HTR-8/SVneo (cell line): ENCODE measurements at regions not wholly inside any gene's neighbourhood (a gene's known extent, or its start where the extent isn't known, plus 50 kb on each side); places are given as distances from the start of the nearest gene placed in this dataset.
"Not testable (repeated sequence)": the region's sequence is repeated elsewhere in the genome, so short reads cannot be mapped to it uniquely, and the experiment has no call there.

Source experiments
- DNase-seq: peaks from one replicate; pipeline ENCODE4 v3.0.0; 2011; ENCODE audit warnings: low spot score, mixed read lengths; ENCODE audit not compliant: insufficient read length
- FAIRE-seq: peaks from 2 replicates; lab custom pipeline; 2011; peaks lifted over from hg19 to GRCh38; lab: Jason Lieb, UNC

DNA sequence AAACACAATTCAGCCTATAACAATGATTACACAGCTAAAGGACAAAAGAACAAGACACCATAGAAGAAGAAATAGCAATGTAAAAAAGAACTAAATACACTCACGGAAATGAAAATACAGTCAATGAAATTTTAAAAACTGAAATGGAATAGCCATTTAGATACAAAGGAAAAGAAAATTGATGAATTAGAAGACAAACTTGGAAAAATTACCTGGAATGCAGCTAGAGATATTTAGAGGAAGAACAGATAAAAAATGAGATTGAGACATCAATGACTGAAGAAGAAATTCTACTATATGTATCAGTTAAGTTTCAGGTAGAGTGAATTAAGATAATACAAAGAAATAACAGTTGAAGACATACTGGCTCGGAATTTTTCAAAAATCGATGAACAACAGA is 430.4 kb upstream of the NR5A2 start:
- no peak for FAIRE-seq

DNA sequence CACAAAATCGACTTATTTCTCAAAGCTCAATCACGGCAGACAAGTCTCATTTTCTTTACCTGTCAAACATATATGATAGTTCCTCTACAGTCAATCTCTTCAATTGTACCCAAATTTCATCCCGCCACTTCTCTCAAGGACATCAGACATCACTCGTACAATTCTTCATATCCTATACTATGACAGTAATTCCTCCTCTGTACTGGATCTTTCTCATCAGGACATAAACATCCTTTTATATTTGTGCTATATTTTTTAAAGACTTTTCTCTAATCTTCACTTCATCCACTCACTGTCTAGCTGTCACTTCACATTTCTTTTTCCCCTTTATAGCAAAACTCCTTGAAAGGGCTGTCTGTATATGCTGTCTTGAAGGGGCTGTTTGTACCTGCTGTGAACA is 419.1 kb upstream of the NR5A2 start:
- DNase-seq = no peak
- no peak for FAIRE-seq

More for the DNA sequence above, 430.4 kb upstream of the NR5A2 start:
- DNase-seq = no peak

DNA sequence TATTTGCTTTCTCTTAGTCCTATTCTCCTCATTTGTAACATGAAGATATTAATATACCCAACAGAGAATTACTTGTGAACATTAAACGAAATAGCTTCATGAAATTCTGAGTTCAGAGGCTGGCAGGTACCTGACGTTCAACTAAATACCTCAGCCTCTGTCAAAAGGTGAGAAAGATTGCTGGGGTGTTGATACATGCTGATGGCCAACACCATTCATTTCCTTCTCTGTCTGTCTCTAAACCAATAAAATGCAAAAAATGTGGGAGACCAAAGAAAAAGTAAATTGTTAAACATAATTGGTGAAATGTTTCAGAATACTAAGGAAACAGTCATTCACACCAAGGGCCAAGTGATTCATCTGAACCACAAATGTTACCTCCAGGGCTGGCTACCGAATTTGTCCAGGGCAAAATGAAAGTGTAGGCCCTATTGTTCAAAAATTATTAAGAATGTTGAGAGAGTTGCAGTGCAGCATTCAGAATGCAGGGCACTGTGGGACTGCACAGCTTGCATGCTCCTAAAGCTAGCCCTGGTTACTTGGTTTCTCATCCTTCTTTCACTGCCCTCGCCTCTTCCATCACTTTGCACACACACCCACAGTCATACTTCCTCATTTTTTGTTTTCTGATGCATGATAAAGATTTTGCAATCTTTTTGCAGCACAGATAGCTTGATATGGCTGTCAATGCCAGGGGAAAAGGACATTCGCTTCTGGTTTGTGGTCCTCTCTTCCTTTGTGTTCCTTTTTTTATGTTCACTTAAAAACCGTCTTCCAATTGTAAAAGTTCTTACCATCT is 414.3 kb upstream of the NR5A2 start:
- FAIRE-seq = no peak
- peak; percentile 1 for DNase-seq

DNA sequence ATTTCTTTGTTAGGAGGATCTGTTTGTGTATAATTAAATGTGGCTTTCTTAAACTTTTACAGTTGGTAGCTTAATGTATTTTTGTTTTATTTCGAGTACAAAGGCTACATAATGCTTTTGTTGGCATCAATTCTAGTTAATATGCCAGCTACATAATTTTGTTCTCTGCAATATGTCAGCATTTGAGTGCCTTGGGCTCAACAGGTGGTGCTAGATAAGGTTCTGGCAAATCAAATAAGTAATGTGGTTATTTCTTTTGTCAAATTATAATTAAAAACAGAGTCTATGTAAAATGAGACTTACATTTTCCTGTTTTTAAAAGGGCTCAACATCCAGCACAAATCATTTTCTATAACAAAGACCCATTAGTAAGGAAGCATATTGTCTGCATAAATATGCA is 410.6 kb upstream of the NR5A2 start:
- FAIRE-seq = no peak
- no peak for DNase-seq

DNA sequence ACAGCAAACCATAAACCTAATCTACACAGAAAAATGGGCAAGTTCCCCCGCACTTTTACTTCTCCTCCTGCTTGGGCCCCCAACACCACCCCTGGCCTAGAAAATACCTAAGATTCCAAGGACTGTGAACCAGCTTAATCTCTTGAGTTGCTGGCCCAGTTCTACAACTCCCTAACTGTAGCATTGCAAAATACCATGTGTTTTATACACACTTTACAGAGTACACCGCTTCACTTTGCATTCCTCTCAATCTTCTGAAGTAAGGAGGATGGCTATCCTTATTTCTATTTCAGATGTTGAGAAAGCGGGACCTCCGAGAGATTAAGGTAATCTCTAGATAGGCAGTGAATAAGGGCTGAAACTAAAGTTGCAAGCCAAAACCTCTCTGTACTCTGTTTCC is 408.3 kb upstream of the NR5A2 start:
- FAIRE-seq = no peak
- no peak for DNase-seq

DNA sequence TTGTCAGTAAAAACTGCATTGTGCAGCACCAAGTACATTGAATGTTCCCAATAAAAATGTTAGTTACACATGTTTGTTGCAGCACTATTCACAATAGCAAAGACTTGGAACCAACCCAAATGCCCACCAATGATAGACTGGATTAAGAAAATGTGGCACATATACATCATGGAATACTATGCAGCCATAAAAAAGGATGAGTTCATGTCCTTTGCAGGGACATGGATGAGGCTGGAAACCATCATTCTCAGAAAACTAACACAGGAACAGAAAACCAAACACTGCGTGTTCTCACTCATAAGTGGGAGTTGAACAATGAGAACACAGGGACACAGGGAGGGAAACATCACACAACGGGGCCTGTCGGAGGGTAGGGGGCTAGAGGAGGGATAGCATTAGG is 401.3 kb upstream of the NR5A2 start:
- FAIRE-seq = not testable (repeated sequence)

DNA sequence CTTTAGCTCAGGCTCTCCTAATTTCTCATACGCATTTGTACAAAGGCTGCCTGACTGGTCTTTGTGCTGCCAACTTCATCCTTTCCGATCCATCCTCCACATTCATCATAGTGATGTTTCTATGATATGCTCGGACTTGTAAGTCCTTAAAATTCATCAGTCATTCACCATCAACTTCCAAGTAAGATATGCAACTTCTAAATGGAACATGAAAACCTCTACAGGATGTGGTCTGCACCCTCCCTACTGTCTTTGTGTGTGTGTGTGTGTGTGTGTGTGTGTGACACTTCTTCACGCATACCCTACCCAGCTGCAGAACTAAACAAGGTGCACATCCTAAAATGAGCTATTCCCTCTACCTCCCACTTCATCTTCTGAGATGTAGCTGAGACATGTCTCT is 397.9 kb upstream of the NR5A2 start:
- DNase-seq (no peak), FAIRE-seq (no peak)

More for the DNA sequence above, 401.3 kb upstream of the NR5A2 start:
- not testable (repeated sequence) for DNase-seq

DNA sequence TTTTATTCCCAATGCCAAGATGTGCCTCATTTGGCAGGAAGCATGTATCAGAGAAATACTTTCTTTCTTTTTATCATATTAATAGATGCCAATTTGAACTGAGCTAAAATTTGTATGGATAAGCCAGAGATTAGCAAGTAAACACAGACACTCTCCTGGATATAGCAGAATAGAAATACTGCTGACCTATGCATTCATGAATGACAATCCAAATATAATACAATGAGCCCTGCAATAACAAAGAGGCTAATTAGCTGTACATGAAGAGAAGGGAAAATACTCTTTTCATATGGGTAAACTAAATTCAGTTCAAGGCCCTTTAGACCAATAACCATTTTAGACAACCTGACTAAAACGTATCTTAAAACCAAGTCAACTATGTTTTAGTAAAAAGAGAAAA is 388.1 kb upstream of the NR5A2 start:
- DNase-seq = no peak
- no peak for FAIRE-seq

DNA sequence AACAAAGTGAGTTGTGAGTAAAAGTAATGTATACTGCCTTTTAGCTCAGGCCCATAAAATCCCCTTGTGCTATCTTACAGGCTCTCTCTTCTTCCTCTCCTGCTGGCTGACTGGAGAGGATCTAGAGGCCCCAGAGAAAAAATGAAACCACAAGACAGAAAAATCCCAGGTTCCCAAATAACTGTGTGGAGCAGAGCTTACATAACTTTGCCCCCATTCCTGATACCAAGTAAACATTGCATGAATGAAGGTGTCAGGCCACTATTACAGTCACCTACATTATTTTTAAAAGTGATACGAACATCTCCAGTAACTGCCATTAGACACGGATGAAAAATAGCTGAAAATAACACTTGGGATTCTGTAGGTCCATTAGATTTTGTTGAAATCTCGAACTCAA is 386.0 kb upstream of the NR5A2 start:
- DNase-seq = no peak
- FAIRE-seq = peak; percentile 13

DNA sequence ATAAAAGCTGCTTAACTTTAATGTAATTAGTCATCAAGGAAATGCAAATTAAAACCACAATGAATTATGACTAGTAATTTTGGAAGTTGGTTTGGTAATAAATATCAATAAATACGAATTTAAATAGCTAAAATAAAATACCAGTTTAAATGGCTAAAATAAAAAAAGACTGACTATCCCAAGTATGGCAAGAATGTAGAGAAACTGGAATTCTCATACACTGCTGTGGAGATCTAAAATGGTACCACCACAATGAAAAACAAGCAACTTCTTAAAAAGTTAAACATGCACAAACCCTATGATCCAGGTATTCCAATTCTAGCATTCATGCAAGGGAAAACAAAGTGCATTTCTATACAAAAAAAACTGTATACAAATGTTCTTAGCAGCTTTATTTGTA is 382.6 kb upstream of the NR5A2 start:
- no peak for FAIRE-seq
- no peak for DNase-seq

DNA sequence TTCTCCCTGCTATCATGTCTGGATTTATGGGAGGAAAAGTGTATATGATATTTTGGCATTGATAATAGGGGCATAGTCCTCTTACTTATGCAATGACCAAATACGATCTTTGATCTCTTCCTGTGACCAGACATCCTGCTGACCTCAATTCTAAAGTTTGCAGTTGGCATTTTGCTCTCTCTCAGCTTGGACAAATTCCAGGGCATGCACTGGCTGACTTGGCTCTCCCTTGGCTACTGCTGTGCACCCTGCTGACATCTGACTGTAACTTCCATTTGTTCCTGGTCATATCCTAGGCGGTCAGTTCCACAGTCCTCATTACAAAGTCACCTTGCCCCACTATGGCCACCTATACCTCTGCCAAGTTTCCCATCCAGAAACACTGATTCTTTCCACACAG is 380.7 kb upstream of the NR5A2 start:
- no peak for DNase-seq
- no peak for FAIRE-seq

DNA sequence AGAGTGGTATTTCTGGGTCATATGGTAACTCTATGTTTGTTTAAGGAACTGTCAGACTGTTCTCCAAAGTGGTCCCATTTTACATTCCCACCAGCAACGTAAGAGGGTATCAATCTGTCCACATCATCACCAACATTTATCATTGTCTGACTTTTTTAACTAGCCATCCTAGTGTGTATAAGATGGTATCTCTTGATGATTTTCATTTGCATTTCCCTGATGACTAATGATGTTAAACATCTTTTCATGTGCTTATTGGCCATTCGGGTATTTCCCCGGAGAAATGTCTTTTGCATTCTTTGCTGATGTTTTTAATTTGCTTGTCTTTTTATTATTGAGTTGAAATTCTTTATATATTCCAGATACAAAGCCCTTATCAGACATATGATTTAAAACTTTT is 370.1 kb upstream of the NR5A2 start:
- FAIRE-seq = no peak

DNA sequence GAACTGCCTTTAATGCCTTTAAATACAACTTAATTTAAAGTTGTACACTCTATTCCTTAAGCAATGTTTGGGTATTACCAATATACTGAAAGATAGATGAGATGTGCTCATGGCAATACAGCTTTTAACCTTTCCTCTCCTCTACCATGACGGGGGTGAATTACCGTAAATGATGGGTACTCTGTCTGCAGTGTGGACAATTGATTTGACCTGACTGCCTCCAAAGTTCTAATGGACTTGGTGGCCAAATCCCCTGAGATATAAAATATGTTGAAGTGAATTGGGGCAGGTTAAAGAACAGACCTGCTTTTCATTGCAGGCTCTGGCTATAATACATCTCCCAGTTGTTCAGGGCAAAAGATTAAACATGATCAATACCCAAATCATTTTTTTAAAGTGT is 367.4 kb upstream of the NR5A2 start:
- DNase-seq (no peak), FAIRE-seq (no peak)

More for the DNA sequence above, 370.1 kb upstream of the NR5A2 start:
- DNase-seq = no peak

DNA sequence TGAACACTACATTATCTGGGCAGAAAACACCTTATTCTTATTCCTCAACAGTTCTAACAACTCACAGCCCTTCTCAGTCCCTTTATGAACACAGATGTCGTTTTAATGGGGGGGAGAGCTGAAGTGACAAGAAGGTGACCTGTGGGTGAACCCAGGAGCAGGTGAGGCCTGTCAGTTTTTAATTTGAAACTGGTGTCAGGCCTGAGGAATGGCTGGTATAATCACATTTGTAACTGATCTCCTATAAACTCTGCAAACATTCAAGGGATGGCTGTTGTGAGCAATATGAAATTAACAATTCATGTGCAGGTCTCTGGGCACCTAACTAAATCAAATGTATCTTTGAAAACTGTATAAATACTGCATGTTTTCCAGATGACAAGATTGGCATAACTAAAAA is 362.1 kb upstream of the NR5A2 start:
- FAIRE-seq (no peak), DNase-seq (no peak)

DNA sequence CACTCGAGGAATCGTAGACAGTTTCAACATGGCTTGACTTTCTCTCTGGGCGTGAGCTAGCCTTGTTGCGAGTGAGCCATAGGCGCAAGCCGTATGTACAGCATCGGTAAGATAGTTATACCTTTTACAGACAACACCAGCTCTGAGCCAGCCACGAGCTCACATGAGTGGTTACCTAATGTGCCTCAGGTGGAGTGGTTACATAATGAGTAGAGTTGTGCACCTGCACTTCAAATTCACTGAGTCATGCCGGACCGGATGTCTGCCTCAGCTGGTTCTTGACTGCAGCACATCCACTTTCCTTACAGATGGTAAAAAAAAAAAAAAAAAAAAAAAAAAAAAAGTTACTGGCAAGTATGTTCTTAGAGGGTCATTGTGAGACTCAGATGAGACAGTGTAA is 360.4 kb upstream of the NR5A2 start:
- DNase-seq (no peak), FAIRE-seq (no peak)

DNA sequence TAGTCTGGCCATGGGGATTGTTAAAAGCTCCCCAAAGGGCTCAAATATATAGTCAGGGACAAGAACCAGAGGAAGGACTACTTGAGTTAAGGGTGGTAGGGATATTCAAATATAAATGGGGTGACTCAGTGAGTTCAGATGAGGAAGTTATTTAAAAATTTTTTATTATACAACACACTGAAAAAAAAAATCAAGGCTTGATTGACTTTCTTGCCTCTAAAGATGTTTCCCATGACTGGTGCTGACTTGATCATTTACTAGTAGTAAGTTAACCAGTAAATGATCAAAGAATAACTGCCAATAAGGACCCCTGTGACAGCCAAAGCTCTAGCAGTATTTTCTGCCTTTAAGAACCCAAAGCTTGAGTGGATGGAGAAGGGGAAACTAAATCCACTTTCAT is 357.6 kb upstream of the NR5A2 start:
- no peak for DNase-seq
- no peak for FAIRE-seq

DNA sequence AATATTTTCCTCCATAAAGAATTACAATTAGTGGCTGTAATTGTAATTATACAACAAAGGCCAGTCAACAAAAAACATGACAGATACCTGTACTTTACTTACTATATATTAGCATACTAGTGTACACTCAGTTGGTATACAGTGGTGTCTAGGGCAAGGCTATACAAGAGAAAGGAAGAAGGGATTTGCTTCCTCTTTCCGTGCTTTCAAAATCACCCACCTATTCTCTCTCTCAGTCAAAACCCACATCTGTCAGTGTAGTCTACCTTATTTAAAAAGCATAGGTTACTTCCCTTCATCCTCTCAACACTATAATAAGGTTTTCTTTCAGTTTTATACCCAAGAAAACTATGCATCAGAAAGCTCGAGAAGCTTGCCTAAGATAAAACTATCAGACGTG is 355.8 kb upstream of the NR5A2 start:
- FAIRE-seq (no peak), DNase-seq (no peak)

DNA sequence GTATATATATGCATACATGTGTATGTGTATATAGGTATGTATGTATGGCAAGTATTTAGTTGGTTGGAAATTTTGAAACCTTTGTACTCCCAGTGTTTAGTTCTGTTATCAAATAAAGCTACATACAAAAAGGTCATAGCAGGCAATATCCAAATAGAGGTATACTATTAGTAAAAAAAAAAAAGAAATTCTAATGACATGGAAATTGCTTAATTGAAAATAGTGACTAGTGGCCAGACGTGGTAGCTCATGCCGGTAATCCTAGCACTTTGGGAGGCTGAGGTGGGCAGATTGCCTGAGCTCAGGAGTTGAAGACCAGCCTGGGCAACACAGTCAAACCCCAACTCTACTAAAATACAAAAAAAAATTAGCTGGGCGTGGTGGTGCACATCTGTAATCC is 351.6 kb upstream of the NR5A2 start:
- FAIRE-seq = no peak
- DNase-seq = no peak

DNA sequence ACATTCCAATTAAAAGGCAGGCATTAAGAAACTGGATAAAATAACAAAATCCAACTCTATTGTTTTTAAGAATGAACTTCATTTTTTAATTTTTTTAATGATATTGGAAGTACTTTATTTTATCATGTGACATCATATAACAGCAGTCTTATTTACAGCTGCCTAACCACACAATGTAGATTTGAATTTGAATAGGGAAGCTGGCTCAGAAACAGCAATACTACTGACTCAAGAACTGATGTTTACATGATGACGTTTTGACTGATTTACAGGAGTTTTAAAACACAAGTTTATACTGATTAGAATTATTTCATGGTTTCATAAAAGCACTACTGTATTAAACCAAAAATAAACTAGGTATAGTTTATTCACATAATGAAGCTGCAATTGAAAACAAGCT is 348.7 kb upstream of the NR5A2 start:
- FAIRE-seq (no peak), DNase-seq (no peak)

DNA sequence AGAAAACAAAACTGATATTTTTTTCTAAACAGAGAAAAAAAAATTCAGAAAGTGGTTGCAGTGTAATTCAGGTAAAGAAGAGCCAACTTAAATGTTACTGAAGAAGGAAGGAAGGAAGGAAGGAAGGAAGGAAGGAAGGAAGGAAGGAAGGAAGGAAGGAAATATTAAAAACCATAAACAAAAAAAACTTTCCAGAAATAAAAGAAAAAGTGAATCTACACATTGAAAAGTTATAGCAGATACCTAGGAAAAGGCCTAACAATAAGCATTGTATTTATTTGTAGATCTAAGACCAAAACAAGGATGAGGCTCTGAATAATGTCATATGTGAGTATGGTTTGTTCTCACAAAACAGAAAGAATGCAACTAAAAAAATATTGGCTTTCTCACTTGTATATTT is 345.4 kb upstream of the NR5A2 start:
- no peak for FAIRE-seq
- no peak for DNase-seq

DNA sequence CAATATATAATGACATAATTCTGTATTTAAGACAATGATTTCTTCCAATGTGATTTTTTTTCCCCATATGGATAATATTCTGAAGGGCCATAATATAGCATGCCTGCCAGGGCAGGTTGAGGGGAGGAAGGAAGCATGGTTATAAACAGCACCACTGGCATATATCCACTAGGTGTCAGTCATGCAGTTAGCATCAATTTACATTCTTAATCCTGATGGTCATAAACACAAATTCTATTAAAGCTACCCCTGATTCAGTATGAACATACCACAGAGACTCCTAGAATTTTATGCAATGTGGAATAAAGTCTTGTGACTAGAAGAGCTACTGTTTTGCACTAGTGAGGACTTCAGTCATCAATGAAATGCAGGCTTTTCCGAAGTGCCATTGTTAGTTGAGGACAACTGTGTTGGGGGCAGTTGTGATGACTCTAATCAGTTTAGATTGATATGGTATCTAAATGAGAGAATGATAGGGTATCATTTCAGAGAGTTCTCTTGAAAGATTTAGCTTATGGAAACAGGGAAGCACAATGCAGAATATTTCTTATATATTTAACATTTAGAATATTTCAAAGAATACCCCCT is 342.7 kb upstream of the NR5A2 start:
- DNase-seq (peak; percentile 49), FAIRE-seq (no peak)

DNA sequence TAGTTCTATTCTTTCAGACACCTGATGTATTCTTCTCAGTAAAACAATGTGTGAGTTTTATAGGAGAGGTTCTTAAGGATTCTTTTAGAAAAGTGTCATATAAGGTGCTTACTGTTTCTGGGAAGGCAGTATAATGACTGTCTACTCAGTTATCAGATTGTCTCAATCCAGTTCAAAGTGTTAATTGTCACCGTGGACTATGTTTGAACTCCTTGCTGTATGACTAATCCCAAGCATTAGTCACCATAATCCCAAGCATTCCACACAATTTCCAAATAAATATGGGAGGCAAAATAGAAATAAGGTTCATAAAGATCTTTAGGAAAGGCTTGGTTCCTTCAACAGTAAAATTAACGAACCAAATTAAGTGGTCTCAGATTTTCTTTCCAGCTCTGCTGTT is 342.1 kb upstream of the NR5A2 start:
- peak; percentile 65 for FAIRE-seq

More for the DNA sequence above, 342.1 kb upstream of the NR5A2 start:
- peak; percentile 9 for DNase-seq
